Neural cell (in vitro differentiated cells): ENCODE measurements at regions not wholly inside any gene's neighbourhood (a gene's known extent, or its start where the extent isn't known, plus 50 kb on each side); places are given as distances from the start of the nearest gene placed in this dataset.

Source experiments
- H2AFZ ChIP-seq: fragments of 200-600, 300-800 bp; sonication (generic), shearing (Covaris generic); 2 replicates; pipeline ENCODE4 v1.6.0; 2014; ENCODE audit warnings: low read depth, mild to moderate bottlenecking, antibody characterized with exemption, low read length, moderate library complexity
- H3F3A ChIP-seq: fragments of 200-600 bp; shearing (Covaris generic); 2 replicates; pipeline ENCODE4 v1.6.1; 2016; ENCODE audit warnings: mild to moderate bottlenecking, moderate library complexity, mixed read lengths, antibody characterized with exemption, low read length; ENCODE audit not compliant: insufficient read depth, poor library complexity, severe bottlenecking
- H3K27ac ChIP-seq: fragments of 200-600, 300-800 bp; sonication (generic), shearing (Covaris generic); 2 replicates; pipeline ENCODE4 v1.5.1; 2014; ENCODE audit warnings: mild to moderate bottlenecking, low read length, moderate library complexity
- H3K27me3 ChIP-seq: fragments of 300-800, 200-600 bp; sonication (generic), shearing (Covaris generic); 2 replicates; pipeline ENCODE4 v1.6.0; 2014; ENCODE audit warnings: mild to moderate bottlenecking, low read depth, low read length, moderate library complexity; ENCODE audit not compliant: insufficient read depth
- H3K36me3 ChIP-seq: fragments of 300-800, 200-600 bp; sonication (generic), shearing (Covaris generic); 2 replicates; pipeline ENCODE4 v1.5.1; 2014; ENCODE audit warnings: mild to moderate bottlenecking, antibody characterized with exemption, low read length, moderate library complexity; ENCODE audit not compliant: insufficient read depth
- H3K4me2 ChIP-seq: fragments of 300-800, 200-600 bp; sonication (generic), shearing (Covaris generic); 2 replicates; pipeline ENCODE4 v1.6.0; 2014; ENCODE audit warnings: mild to moderate bottlenecking, low read length
- H3K4me3 ChIP-seq: fragments of 300-800, 200-600 bp; sonication (generic), shearing (Covaris generic); 2 replicates; pipeline ENCODE4 v1.5.1; 2014; ENCODE audit warnings: mild to moderate bottlenecking, low read length, moderate library complexity
- H3K79me2 ChIP-seq: fragments of 200-600 bp; shearing (Covaris generic); replicated peaks from 2 replicates; pipeline ENCODE4 v1.6.0; 2014; ENCODE audit warnings: mild to moderate bottlenecking, low read length, moderate library complexity; ENCODE audit not compliant: insufficient read depth
- H3K9ac ChIP-seq: fragments of 300-800, 200-600 bp; sonication (generic), shearing (Covaris generic); 2 replicates; pipeline ENCODE4 v1.6.1; 2016; ENCODE audit warnings: mild to moderate bottlenecking, low read length, mixed read lengths
- H3K9me2 ChIP-seq: fragments of 200-600 bp; shearing (Covaris generic); 2 replicates; pipeline ENCODE4 v1.6.1; 2016; ENCODE audit warnings: mild to moderate bottlenecking, low read length, mixed read lengths; ENCODE audit not compliant: insufficient read depth
- H3K9me3 ChIP-seq: fragments of 200-600, 300-800 bp; sonication (generic), shearing (Covaris generic); 2 replicates; pipeline ENCODE4 v1.6.1; 2016; ENCODE audit warnings: mild to moderate bottlenecking, mixed run types, low read length, moderate library complexity, mixed read lengths
- H4K20me1 ChIP-seq: fragments of 200-600 bp; shearing (Covaris generic); 2 replicates; pipeline ENCODE4 v1.6.1; 2016; ENCODE audit warnings: mild to moderate bottlenecking, mixed run types; ENCODE audit not compliant: insufficient read depth
- CTCF ChIP-seq: fragments of 450-650 bp; IDR thresholded peaks from 2 replicates; pipeline ENCODE4 v1.5.1; 2014; ENCODE audit warnings: antibody characterized with exemption, mild to moderate bottlenecking, moderate library complexity; ENCODE audit not compliant: poor library complexity, severe bottlenecking
- EP300 ChIP-seq: fragments of 450-650 bp; conservative IDR thresholded peaks from 2 replicates; pipeline ENCODE4 v1.6.1; 2014; ENCODE audit warnings: antibody characterized with exemption, mild to moderate bottlenecking, moderate library complexity; ENCODE audit not compliant: poor library complexity, severe bottlenecking
- EZH2 ChIP-seq: fragments of 200-600, 300-800 bp; shearing (Covaris generic), sonication (generic); IDR thresholded peaks from 2 replicates; pipeline ENCODE4 v1.6.1; 2014; ENCODE audit warnings: antibody characterized with exemption, low read length, borderline replicate concordance, mild to moderate bottlenecking; ENCODE audit not compliant: insufficient read depth, poor library complexity, severe bottlenecking
- MXI1 ChIP-seq: fragments of 450-650 bp; conservative IDR thresholded peaks from 2 replicates; pipeline ENCODE4 v1.6.1; 2014; ENCODE audit warnings: antibody characterized with exemption, mild to moderate bottlenecking; ENCODE audit not compliant: poor library complexity, severe bottlenecking
- POLR2AphosphoS5 ChIP-seq: IDR thresholded peaks from 2 replicates; pipeline ENCODE4 v1.6.1; 2012
- RAD21 ChIP-seq: fragments of 450-650 bp; conservative IDR thresholded peaks from 2 replicates; pipeline ENCODE4 v1.6.1; 2014; ENCODE audit warnings: antibody characterized with exemption, mild to moderate bottlenecking, moderate library complexity
- REST ChIP-seq: IDR thresholded peaks from 2 replicates; pipeline ENCODE4 v1.6.1; 2012; ENCODE audit warnings: borderline replicate concordance
- SMC3 ChIP-seq: fragments of 450-650 bp; conservative IDR thresholded peaks from 2 replicates; pipeline ENCODE4 v1.6.1; 2014; ENCODE audit warnings: antibody characterized with exemption, mild to moderate bottlenecking, moderate library complexity; ENCODE audit not compliant: poor library complexity
- TAF1 ChIP-seq: IDR thresholded peaks from 2 replicates; pipeline ENCODE4 v1.6.1; 2012; ENCODE audit warnings: low read depth

GRCh38 chr1:117270679-117271078 is 60.0 kb upstream of the VTCN1 start:
- Histone ChIP-seq H4K20me1 (no peaks in the 10 kb centered on the region), H3K79me2 (no peaks in the 10 kb centered on the region), H3K9me2 (no peaks in the 10 kb centered on the region), H3K27me3 (no peaks in the 10 kb centered on the region), H3K9ac (no peak overlapping the region), H3K4me3 (no peak overlapping the region), H3K9me3 (peaks cover 5% of the 10 kb centered on the region), H3K36me3 (no peaks in the 10 kb centered on the region), H3K27ac (no peak overlapping the region), H2AFZ (no peak overlapping the region), H3F3A (no peaks in the 10 kb centered on the region), H3K4me2 (no peak overlapping the region)
- TF ChIP-seq POLR2AphosphoS5 (no peak), EZH2 (no peak), EP300 (no peak), MXI1 (no peak), REST (no peak), SMC3 (no peak), RAD21 (no peak), TAF1 (no peak), CTCF (no peak)

GRCh38 chr1:117268535-117269455 is 58.1 kb upstream of the VTCN1 start:
- no peak for TF ChIP-seq REST
- TF ChIP-seq CTCF = no peak
- no peak for TF ChIP-seq RAD21
- TF ChIP-seq SMC3 = no peak
- TF ChIP-seq MXI1 = no peak
- TF ChIP-seq EZH2 = no peak
- TF ChIP-seq POLR2AphosphoS5 = no peak
- TF ChIP-seq EP300 = no peak
- no peak for TF ChIP-seq TAF1
- Histone ChIP-seq H3K9ac (no peak overlapping the region), H3K9me2 (no peaks in the 10 kb centered on the region), H3K9me3 (peaks cover 5% of the 10 kb centered on the region), H2AFZ (no peak overlapping the region), H3K36me3 (no peaks in the 10 kb centered on the region), H3K27me3 (no peaks in the 10 kb centered on the region), H4K20me1 (no peaks in the 10 kb centered on the region), H3K4me2 (no peak overlapping the region), H3F3A (no peaks in the 10 kb centered on the region), H3K79me2 (no peaks in the 10 kb centered on the region), H3K4me3 (no peak overlapping the region), H3K27ac (no peak overlapping the region)
